ENCODE measurements at regions not wholly inside any gene's neighbourhood (a gene's known extent, or its start where the extent isn't known, plus 50 kb on each side); places are given as distances from the start of the nearest gene placed in this dataset.

GRCh38 chr9:105928416-105928815, 234.1 kb downstream of the TMEM38B start:
- Histone ChIP-seq H3K9me3 (ENCODE audit: control insufficient read depth, insufficient read depth, low read length) (0 out of 2 replicates have a peak, but pooled peaks cover 1% of the 10 kb centered on the region), H3K27ac (ENCODE audit: low read depth, low read length) (no peak overlapping the region), H3K27me3 (ENCODE audit: control insufficient read depth, insufficient read depth, low read length) (no peaks in the 10 kb centered on the region), H3K36me3 (ENCODE audit: control insufficient read depth, insufficient read depth, low read length) (no peaks in the 10 kb centered on the region), H3K9ac (ENCODE audit: low read depth, low read length) (no peak overlapping the region), H3K4me3 (ENCODE audit: low read depth, low read length) (no peak overlapping the region), H3K4me1 (ENCODE audit: control insufficient read depth, insufficient read depth, low read length) (no peaks in the 10 kb centered on the region)

- H3K27me3 ChIP-seq (ENCODE audit: control insufficient read depth, insufficient read depth, low read length): no peaks in the 10 kb centered on the region
- H3K27ac ChIP-seq (ENCODE audit: low read depth, low read length): no peak overlapping the region
- no peak overlapping the region for H3K9ac ChIP-seq (ENCODE audit: low read depth, low read length)
- H3K4me1 ChIP-seq (ENCODE audit: control insufficient read depth, insufficient read depth, low read length): no peaks in the 10 kb centered on the region
- no peaks in the 10 kb centered on the region for H3K36me3 ChIP-seq (ENCODE audit: control insufficient read depth, insufficient read depth, low read length)
- 0 out of 2 replicates have a peak, but pooled peaks cover 2% of the 10 kb centered on the region for H3K9me3 ChIP-seq (ENCODE audit: control insufficient read depth, insufficient read depth, low read length)
- no peak overlapping the region for H3K4me3 ChIP-seq (ENCODE audit: low read depth, low read length)
Measured at GRCh38 chr9:105930011-105930627, 235.8 kb downstream of the TMEM38B start.

GRCh38 chr9:105932276-105932675, 237.9 kb downstream of the TMEM38B start:
- no peaks in the 10 kb centered on the region for H3K27me3 ChIP-seq (ENCODE audit: control insufficient read depth, insufficient read depth, low read length)
- H3K36me3 ChIP-seq (ENCODE audit: control insufficient read depth, insufficient read depth, low read length): no peaks in the 10 kb centered on the region
- H3K4me3 ChIP-seq (ENCODE audit: low read depth, low read length): no peak overlapping the region
- no peak overlapping the region for H3K27ac ChIP-seq (ENCODE audit: low read depth, low read length)
- H3K9me3 ChIP-seq (ENCODE audit: control insufficient read depth, insufficient read depth, low read length): 0 out of 2 replicates have a peak, but pooled peaks cover 2% of the 10 kb centered on the region
- no peak overlapping the region for H3K9ac ChIP-seq (ENCODE audit: low read depth, low read length)
- H3K4me1 ChIP-seq (ENCODE audit: control insufficient read depth, insufficient read depth, low read length): no peaks in the 10 kb centered on the region

- Histone ChIP-seq H3K4me1 (ENCODE audit: control insufficient read depth, insufficient read depth, low read length) (no peaks in the 10 kb centered on the region), H3K27me3 (ENCODE audit: control insufficient read depth, insufficient read depth, low read length) (no peaks in the 10 kb centered on the region), H3K4me3 (ENCODE audit: low read depth, low read length) (no peak overlapping the region), H3K9me3 (ENCODE audit: control insufficient read depth, insufficient read depth, low read length) (no peaks in the 10 kb centered on the region), H3K9ac (ENCODE audit: low read depth, low read length) (no peak overlapping the region), H3K27ac (ENCODE audit: low read depth, low read length) (no peak overlapping the region), H3K36me3 (ENCODE audit: control insufficient read depth, insufficient read depth, low read length) (no peaks in the 10 kb centered on the region)
Measured at GRCh38 chr9:105950448-105950847, 256.1 kb downstream of the TMEM38B start.

GRCh38 chr9:105950894-105951293, 256.6 kb downstream of the TMEM38B start:
- Histone ChIP-seq H3K4me3 (ENCODE audit: low read depth, low read length) (no peak overlapping the region), H3K9me3 (ENCODE audit: control insufficient read depth, insufficient read depth, low read length) (no peaks in the 10 kb centered on the region), H3K36me3 (ENCODE audit: control insufficient read depth, insufficient read depth, low read length) (no peaks in the 10 kb centered on the region), H3K27me3 (ENCODE audit: control insufficient read depth, insufficient read depth, low read length) (no peaks in the 10 kb centered on the region), H3K27ac (ENCODE audit: low read depth, low read length) (no peak overlapping the region), H3K4me1 (ENCODE audit: control insufficient read depth, insufficient read depth, low read length) (peaks cover 3% of the 10 kb centered on the region; the same call in 1 of the 2 replicates), H3K9ac (ENCODE audit: low read depth, low read length) (no peak overlapping the region)

- Histone ChIP-seq H3K27me3 (ENCODE audit: control insufficient read depth, insufficient read depth, low read length) (no peaks in the 10 kb centered on the region), H3K4me1 (ENCODE audit: control insufficient read depth, insufficient read depth, low read length) (peaks cover 21% of the 10 kb centered on the region), H3K36me3 (ENCODE audit: control insufficient read depth, insufficient read depth, low read length) (no peaks in the 10 kb centered on the region), H3K4me3 (ENCODE audit: low read depth, low read length) (no peak overlapping the region), H3K9ac (ENCODE audit: low read depth, low read length) (no peak overlapping the region), H3K27ac (ENCODE audit: low read depth, low read length) (no peak overlapping the region), H3K9me3 (ENCODE audit: control insufficient read depth, insufficient read depth, low read length) (no peaks in the 10 kb centered on the region)
Measured at GRCh38 chr9:105954517-105954916, 260.2 kb downstream of the TMEM38B start.

GRCh38 chr9:105957830-105958229, 263.5 kb downstream of the TMEM38B start:
- H3K9ac ChIP-seq (ENCODE audit: low read depth, low read length): no peak overlapping the region
- H3K27me3 ChIP-seq (ENCODE audit: control insufficient read depth, insufficient read depth, low read length): no peaks in the 10 kb centered on the region
- no peaks in the 10 kb centered on the region for H3K36me3 ChIP-seq (ENCODE audit: control insufficient read depth, insufficient read depth, low read length)
- H3K27ac ChIP-seq (ENCODE audit: low read depth, low read length): peak overlapping the region; percentile 48
- H3K4me1 ChIP-seq (ENCODE audit: control insufficient read depth, insufficient read depth, low read length): peaks cover 21% of the 10 kb centered on the region
- no peaks in the 10 kb centered on the region for H3K9me3 ChIP-seq (ENCODE audit: control insufficient read depth, insufficient read depth, low read length)
- H3K4me3 ChIP-seq (ENCODE audit: low read depth, low read length): no peak overlapping the region

- H3K9me3 ChIP-seq (ENCODE audit: control insufficient read depth, insufficient read depth, low read length): no peaks in the 10 kb centered on the region
- H3K36me3 ChIP-seq (ENCODE audit: control insufficient read depth, insufficient read depth, low read length): no peaks in the 10 kb centered on the region
- H3K27me3 ChIP-seq (ENCODE audit: control insufficient read depth, insufficient read depth, low read length): no peaks in the 10 kb centered on the region
- H3K4me3 ChIP-seq (ENCODE audit: low read depth, low read length): no peak overlapping the region
- H3K27ac ChIP-seq (ENCODE audit: low read depth, low read length): no peak overlapping the region
- H3K9ac ChIP-seq (ENCODE audit: low read depth, low read length): no peak overlapping the region
- H3K4me1 ChIP-seq (ENCODE audit: control insufficient read depth, insufficient read depth, low read length): peaks cover 21% of the 10 kb centered on the region
Measured at GRCh38 chr9:105958587-105958986, 264.2 kb downstream of the TMEM38B start.

GRCh38 chr9:105959531-105959930, 265.2 kb downstream of the TMEM38B start:
- no peaks in the 10 kb centered on the region for H3K27me3 ChIP-seq (ENCODE audit: control insufficient read depth, insufficient read depth, low read length)
- no peaks in the 10 kb centered on the region for H3K36me3 ChIP-seq (ENCODE audit: control insufficient read depth, insufficient read depth, low read length)
- H3K27ac ChIP-seq (ENCODE audit: low read depth, low read length): no peak overlapping the region
- H3K9ac ChIP-seq (ENCODE audit: low read depth, low read length): no peak overlapping the region
- H3K4me1 ChIP-seq (ENCODE audit: control insufficient read depth, insufficient read depth, low read length): peaks cover 21% of the 10 kb centered on the region
- no peaks in the 10 kb centered on the region for H3K9me3 ChIP-seq (ENCODE audit: control insufficient read depth, insufficient read depth, low read length)
- no peak overlapping the region for H3K4me3 ChIP-seq (ENCODE audit: low read depth, low read length)

GRCh38 chr9:105963343-105964099, 269.2 kb downstream of the TMEM38B start:
- Histone ChIP-seq H3K9me3 (ENCODE audit: control insufficient read depth, insufficient read depth, low read length) (no peaks in the 10 kb centered on the region), H3K27ac (ENCODE audit: low read depth, low read length) (no peak overlapping the region), H3K27me3 (ENCODE audit: control insufficient read depth, insufficient read depth, low read length) (no peaks in the 10 kb centered on the region), H3K9ac (ENCODE audit: low read depth, low read length) (no peak overlapping the region), H3K36me3 (ENCODE audit: control insufficient read depth, insufficient read depth, low read length) (no peaks in the 10 kb centered on the region), H3K4me1 (ENCODE audit: control insufficient read depth, insufficient read depth, low read length) (peaks cover 3% of the 10 kb centered on the region; the same call in 1 of the 2 replicates), H3K4me3 (ENCODE audit: low read depth, low read length) (no peak overlapping the region)

- Histone ChIP-seq H3K27ac (ENCODE audit: low read depth, low read length) (no peak overlapping the region), H3K9ac (ENCODE audit: low read depth, low read length) (no peak overlapping the region), H3K36me3 (ENCODE audit: control insufficient read depth, insufficient read depth, low read length) (no peaks in the 10 kb centered on the region), H3K9me3 (ENCODE audit: control insufficient read depth, insufficient read depth, low read length) (no peaks in the 10 kb centered on the region), H3K4me3 (ENCODE audit: low read depth, low read length) (no peak overlapping the region), H3K27me3 (ENCODE audit: control insufficient read depth, insufficient read depth, low read length) (no peaks in the 10 kb centered on the region), H3K4me1 (ENCODE audit: control insufficient read depth, insufficient read depth, low read length) (peaks cover 6% of the 10 kb centered on the region)
Measured at GRCh38 chr9:105964156-105964555, 269.8 kb downstream of the TMEM38B start.
